Astrocyte of the cerebellum (primary cell): ENCODE measurements at regions not wholly inside any gene's neighbourhood (a gene's known extent, or its start where the extent isn't known, plus 50 kb on each side); places are given as distances from the start of the nearest gene placed in this dataset.
"Not testable (repeated sequence)": the region's sequence is repeated elsewhere in the genome, so short reads cannot be mapped to it uniquely, and the experiment has no call there.

Experiments
- DNase-seq: peaks from one replicate; pipeline ENCODE4 v3.0.0-alpha.2; 2011; ENCODE audit warnings: low read depth
- H3K4me3 ChIP-seq: 2 replicates; pipeline ENCODE4 v1.5.1; 2011; ENCODE audit warnings: mild to moderate bottlenecking, low read depth, low read length, moderate library complexity
- in situ Hi-C: cut with HindIII; loops from 2 replicates; pipeline ENCODE4 v1.10.0; 2017; ENCODE audit warnings: low sequenced_read_pairs
- TF ChIP-seq, protein P1 (sequence below): IDR thresholded peaks from 2 replicates; pipeline ENCODE4 v1.5.1; 2012; ENCODE audit warnings: low read length, low read depth, moderate library complexity, mild to moderate bottlenecking; ENCODE audit errors: missing control alignments

DNA sequence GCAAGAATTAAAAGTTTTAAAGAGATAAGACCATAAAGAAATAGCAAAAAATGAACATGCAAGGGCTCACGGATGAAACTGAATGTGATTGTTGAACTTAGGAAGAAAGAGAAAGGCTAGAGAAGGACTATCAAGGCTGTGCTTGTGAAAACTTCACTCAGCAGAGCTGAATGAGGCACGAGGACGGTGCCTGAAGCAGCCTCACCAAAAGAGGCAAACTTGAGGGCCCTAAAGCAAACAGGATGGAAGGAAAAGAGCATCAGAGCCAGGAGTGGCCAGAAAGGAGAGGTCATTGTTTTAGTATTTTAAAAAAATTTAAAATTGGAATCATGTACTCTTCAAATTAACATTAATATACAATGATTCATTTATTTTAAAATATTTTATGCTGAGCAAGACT, 191.2 kb upstream of the SOX14 start:
- TF ChIP-seq, protein P1, sequence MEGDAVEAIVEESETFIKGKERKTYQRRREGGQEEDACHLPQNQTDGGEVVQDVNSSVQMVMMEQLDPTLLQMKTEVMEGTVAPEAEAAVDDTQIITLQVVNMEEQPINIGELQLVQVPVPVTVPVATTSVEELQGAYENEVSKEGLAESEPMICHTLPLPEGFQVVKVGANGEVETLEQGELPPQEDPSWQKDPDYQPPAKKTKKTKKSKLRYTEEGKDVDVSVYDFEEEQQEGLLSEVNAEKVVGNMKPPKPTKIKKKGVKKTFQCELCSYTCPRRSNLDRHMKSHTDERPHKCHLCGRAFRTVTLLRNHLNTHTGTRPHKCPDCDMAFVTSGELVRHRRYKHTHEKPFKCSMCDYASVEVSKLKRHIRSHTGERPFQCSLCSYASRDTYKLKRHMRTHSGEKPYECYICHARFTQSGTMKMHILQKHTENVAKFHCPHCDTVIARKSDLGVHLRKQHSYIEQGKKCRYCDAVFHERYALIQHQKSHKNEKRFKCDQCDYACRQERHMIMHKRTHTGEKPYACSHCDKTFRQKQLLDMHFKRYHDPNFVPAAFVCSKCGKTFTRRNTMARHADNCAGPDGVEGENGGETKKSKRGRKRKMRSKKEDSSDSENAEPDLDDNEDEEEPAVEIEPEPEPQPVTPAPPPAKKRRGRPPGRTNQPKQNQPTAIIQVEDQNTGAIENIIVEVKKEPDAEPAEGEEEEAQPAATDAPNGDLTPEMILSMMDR = no peak
- in situ Hi-C loops = no loop called here
- no peak for DNase-seq
- no peak overlapping the region for H3K4me3 ChIP-seq

DNA sequence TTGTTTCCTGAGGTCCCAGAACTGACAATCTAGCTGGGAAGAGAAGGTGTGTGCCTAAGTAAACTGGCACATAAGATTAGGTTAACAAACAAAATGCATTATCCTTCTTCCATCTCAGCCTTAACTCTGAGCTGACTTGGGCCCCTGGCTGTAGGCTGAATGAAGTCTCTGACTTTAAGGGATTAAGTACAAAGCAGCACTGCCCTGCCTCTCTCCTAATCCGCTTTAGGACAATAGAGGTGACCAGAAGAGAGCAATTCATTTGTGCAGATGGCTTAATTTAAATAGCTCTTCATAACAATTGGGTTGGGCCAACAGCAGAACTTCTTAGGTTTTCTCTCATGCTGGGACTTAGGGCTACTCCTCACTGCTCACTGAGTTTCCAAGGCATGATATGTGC, 181.6 kb upstream of the SOX14 start:
- DNase-seq = no peak
- no peak overlapping the region for H3K4me3 ChIP-seq
- TF ChIP-seq, protein P1 = no peak
- in situ Hi-C loops = no loop called here

DNA sequence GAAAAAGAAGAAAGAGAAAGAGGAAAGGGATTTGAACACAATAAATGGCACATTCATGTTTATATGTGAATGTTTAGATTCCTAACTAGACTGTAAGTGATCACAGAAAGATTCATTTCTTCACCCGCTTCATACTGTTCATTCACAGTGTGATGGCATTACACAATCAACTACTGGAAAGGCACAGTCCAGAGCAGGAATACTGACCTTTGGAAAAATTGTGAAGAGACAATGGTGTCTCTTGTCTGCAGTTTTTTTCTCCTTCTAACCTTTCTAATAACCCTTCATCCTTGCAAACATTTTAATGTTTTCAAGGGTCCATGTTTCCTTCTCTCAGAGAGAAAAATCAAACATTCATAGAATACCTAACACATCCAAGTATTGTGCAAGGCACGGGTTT, 180.9 kb upstream of the SOX14 start:
- no peak overlapping the region for H3K4me3 ChIP-seq
- DNase-seq = no peak
- in situ Hi-C loops = no loop called here
- TF ChIP-seq, protein P1 = no peak

DNA sequence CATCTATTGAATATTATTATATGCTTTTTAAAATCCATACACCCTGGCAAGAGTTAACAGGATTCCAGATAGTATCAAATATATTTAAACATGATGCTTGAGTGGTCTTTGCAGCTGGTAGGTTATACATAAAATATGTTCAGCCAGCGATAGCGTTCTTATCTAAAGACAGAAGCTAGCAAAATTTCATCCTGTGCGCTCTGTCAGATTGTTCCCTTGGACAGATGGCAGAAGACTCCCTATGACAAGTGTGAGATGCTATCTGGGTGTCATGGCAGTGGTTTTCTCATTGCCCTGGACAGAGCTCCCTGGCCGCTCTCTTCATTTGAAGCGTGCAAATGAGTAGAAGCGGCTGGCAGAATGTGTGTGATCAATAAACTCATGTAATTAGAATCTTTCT, 175.2 kb upstream of the SOX14 start:
- H3K4me3 ChIP-seq = no peak overlapping the region
- in situ Hi-C loops = no loop called here
- TF ChIP-seq, protein P1 = no peak
- DNase-seq = no peak

DNA sequence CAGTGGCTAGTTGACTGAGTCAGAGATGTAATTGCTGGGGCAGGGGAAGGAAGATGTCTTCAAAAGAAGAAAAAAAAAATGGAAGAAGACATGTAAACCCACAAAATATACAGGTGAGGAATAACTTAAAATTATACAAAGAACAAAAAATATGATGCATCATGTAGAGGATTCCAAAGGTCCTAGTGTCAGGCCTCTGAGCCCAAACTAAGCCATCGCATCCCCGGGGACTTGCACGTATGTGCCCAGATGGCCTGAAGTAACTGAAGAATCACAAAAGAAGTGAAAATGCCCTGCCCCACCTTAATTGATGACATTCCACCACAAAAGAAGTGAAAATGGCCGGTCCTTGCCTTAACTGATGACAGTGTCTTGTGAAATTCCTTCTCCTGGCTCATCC, 168.7 kb upstream of the SOX14 start:
- in situ Hi-C loops, DNase-seq: not testable (repeated sequence)

DNA sequence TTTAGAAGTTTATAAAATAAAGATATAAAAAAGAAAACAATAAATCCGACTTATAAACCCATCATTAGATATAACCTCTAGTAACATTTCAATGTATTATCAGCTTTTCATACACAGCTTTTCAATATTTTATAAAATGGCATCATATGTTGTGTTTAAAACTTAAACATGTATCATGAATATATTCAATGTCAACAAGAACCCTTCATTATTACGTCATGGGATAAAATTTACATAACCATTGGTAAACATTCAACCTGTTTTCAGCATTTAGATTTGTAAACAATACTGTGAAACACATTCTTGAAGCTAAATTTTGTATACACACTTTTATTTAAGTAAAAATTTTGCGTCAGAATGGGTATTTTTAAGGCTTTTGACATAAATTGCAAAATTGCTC, 153.4 kb upstream of the SOX14 start:
- H3K4me3 ChIP-seq = no peak overlapping the region
- no peak for DNase-seq
- TF ChIP-seq, protein P1 = no peak
- in situ Hi-C loops = no loop called here

More for the DNA sequence above, 168.7 kb upstream of the SOX14 start:
- H3K4me3 ChIP-seq = not testable (repeated sequence)

DNA sequence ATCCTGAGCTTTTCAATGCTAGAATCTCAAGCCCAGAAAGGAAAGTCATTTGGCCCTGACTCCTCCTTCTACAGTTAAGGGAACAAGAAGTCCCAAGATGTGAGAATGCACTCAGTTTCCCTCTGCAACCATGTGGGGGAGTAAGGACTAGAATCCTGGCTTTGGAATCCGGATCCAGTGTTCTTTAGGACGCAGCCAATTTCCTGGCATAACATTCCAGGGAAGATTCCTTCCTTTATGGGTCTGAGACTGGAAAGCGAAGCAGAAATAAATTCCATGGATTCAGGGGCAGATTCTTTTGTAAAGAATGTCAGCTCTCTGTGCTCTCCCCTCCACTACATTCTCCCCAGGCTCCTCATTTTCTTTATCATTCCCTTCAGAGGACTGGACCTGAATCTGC, 151.8 kb upstream of the SOX14 start:
- TF ChIP-seq, protein P1 = no peak

More for the DNA sequence above, 151.8 kb upstream of the SOX14 start:
- in situ Hi-C loops = no loop called here
- DNase-seq = no peak
- H3K4me3 ChIP-seq = no peak overlapping the region
